B cell (primary cell): ENCODE measurements at regions not wholly inside any gene's neighbourhood (a gene's known extent, or its start where the extent isn't known, plus 50 kb on each side); places are given as distances from the start of the nearest gene placed in this dataset.
"Not testable (repeated sequence)": the region's sequence is repeated elsewhere in the genome, so short reads cannot be mapped to it uniquely, and the experiment has no call there.

Experiments used
- ATAC-seq: fragments of 200-7000 bp; cut with Tn5 transposase; one replicate; pipeline ENCODE4 v1.10.0; 2021; ENCODE audit warnings: low read depth, mild to moderate bottlenecking, moderate number of reproducible peaks, moderate library complexity
- CTCF ChIA-PET: fragments of 350-600 bp; sonication (Branson Sonifier 250); formaldehyde crosslinking; loops from one replicate; lab custom pipeline; 2021; ENCODE audit warnings: antibody characterized with exemption, inconsistent platforms; lab: Charles Lee
- POLR2A ChIA-PET: fragments of 350-600 bp; sonication (Branson Sonifier 250); formaldehyde crosslinking; loops from one replicate; lab custom pipeline; 2021; ENCODE audit warnings: antibody characterized with exemption; lab: Charles Lee
- DNase-seq: peaks from one replicate; pipeline ENCODE4 v3.0.0; 2013
- H2AFZ ChIP-seq: 2 replicates; pipeline ENCODE4 v1.6.1; 2012; ENCODE audit warnings: mild to moderate bottlenecking, low read depth, low read length; ENCODE audit not compliant: insufficient read depth, poor library complexity, severe bottlenecking
- H3K27ac ChIP-seq, 2 donors: 1 replicate in 1 of 2; 2 replicates in 1 of 2; pipeline ENCODE4 v1.5.1; 2012 to 2013; ENCODE audit warnings: low read length in 2 of 2, mild to moderate bottlenecking in 2 of 2, moderate library complexity in 1 of 2
- H3K27me3 ChIP-seq, 4 experiments: fragments of 200-600 bp in 1 of 4; sonication (generic) in 1 of 4; replicated peaks in 1 of 4; 1 replicate in 2 of 4; 2 replicates in 2 of 4; pipeline versions ENCODE4 v1.6.1 to v1.7.0; 2013 to 2016; ENCODE audit warnings: low read length in 3 of 4, mild to moderate bottlenecking in 2 of 4, mixed read lengths in 1 of 4, moderate library complexity in 1 of 4; ENCODE audit not compliant: insufficient read depth in 4 of 4, control insufficient read depth in 3 of 4; ENCODE audit errors: control extremely low read depth in 1 of 4
- H3K36me3 ChIP-seq, 2 experiments: replicated peaks in 1 of 2; 1 replicate in 1 of 2; 2 replicates in 1 of 2; pipeline versions ENCODE4 v1.6.1 to v1.7.1; 2013; ENCODE audit warnings: low read length in 1 of 2; ENCODE audit not compliant: insufficient read depth in 2 of 2, control insufficient read depth in 1 of 2; ENCODE audit errors: control extremely low read depth in 1 of 2, extremely low read depth in 1 of 2
- H3K4me1 ChIP-seq, 2 donors: fragments of 200-600 bp in 1 of 2; sonication (generic) in 1 of 2; 1 replicate in 1 of 2; 2 replicates in 1 of 2; pipeline versions ENCODE4 v1.5.1 to v1.6.1; 2013 to 2017; ENCODE audit warnings: low read length in 2 of 2; ENCODE audit not compliant: control insufficient read depth in 2 of 2, insufficient read depth in 2 of 2
- H3K4me2 ChIP-seq: replicated peaks from 2 replicates; pipeline ENCODE3; 2012; ENCODE audit warnings: mild to moderate bottlenecking, low read depth, low read length; ENCODE audit not compliant: poor library complexity, severe bottlenecking
- H3K4me3 ChIP-seq, 5 experiments: fragments of 200-600 bp in 1 of 5; sonication (generic) in 1 of 5; 1 replicate in 3 of 5; 2 replicates in 2 of 5; pipeline versions ENCODE4 v1.5.1 to v1.7.0; 2011 to 2016; ENCODE audit warnings: low read length in 4 of 5, mild to moderate bottlenecking in 4 of 5, low read depth in 2 of 5, control low read depth in 1 of 5, moderate library complexity in 1 of 5; ENCODE audit not compliant: insufficient read depth in 1 of 5; ENCODE audit errors: control extremely low read depth in 1 of 5, extremely low read depth in 1 of 5
- H3K79me2 ChIP-seq: fragments of 200-600 bp; sonication (generic); one replicate; pipeline ENCODE4 v1.6.0; 2016; ENCODE audit warnings: low read length; ENCODE audit not compliant: control insufficient read depth, insufficient read depth
- H3K9ac ChIP-seq: fragments of 200-600 bp; sonication (generic); 2 replicates; pipeline ENCODE4 v1.6.1; 2017; ENCODE audit warnings: mild to moderate bottlenecking, low read length, moderate library complexity
- H3K9me3 ChIP-seq, 3 donors: one replicate each; pipeline versions ENCODE4 v1.6.1 to v1.7.1; 2013; ENCODE audit warnings: low read length in 2 of 3; ENCODE audit not compliant: control insufficient read depth in 2 of 3, insufficient read depth in 1 of 3; ENCODE audit errors: control extremely low read depth in 1 of 3
- H4K20me1 ChIP-seq: 2 replicates; pipeline ENCODE4 v1.6.0; 2012; ENCODE audit warnings: mild to moderate bottlenecking, low read length; ENCODE audit not compliant: insufficient read depth, control insufficient read depth, poor library complexity, severe bottlenecking
- H3K27ac Mint-ChIP-seq: one replicate; pipeline ENCODE4 v1.8.0; 2021; ENCODE audit warnings: mixed read lengths
- H3K27me3 Mint-ChIP-seq: one replicate; pipeline ENCODE4 v1.8.0; 2021; ENCODE audit warnings: mixed read lengths
- H3K4me1 Mint-ChIP-seq: one replicate; pipeline ENCODE4 v1.8.0; 2021; ENCODE audit warnings: mixed read lengths
- H3K4me3 Mint-ChIP-seq: one replicate; pipeline ENCODE4 v1.8.0; 2021; ENCODE audit warnings: mixed read lengths
- H3K9me3 Mint-ChIP-seq: one replicate; pipeline ENCODE4 v1.8.0; 2022; ENCODE audit warnings: mixed read lengths; ENCODE audit not compliant: insufficient read depth
- EZH2 ChIP-seq: IDR thresholded peaks from 2 replicates; pipeline ENCODE4 v1.6.1; 2012; ENCODE audit warnings: borderline replicate concordance, low read depth, mild to moderate bottlenecking, moderate library complexity, low read length; ENCODE audit not compliant: insufficient read depth, poor library complexity, severe bottlenecking
- WGBS: methylation state at CpG from one replicate; pipeline ENCODE4 v1.1.5; 2013; ENCODE audit warnings: missing lambda C conversion rate; ENCODE audit not compliant: insufficient coverage; 5-methylcytosine and 5-hydroxymethylcytosine counted together
- intact Hi-C: fragments of 100-400 bp; cut with micrococcal nuclease; formaldehyde crosslinking; loops from one replicate; pipeline ENCODE4 v1.10.0; 2022
- TF ChIP-seq, protein P1 (sequence below): fragments of 200-600 bp; IDR thresholded peaks from one replicate; pipeline ENCODE4 v1.8.0; 2022; ENCODE audit warnings: antibody characterized with exemption, mild to moderate bottlenecking

DNA sequence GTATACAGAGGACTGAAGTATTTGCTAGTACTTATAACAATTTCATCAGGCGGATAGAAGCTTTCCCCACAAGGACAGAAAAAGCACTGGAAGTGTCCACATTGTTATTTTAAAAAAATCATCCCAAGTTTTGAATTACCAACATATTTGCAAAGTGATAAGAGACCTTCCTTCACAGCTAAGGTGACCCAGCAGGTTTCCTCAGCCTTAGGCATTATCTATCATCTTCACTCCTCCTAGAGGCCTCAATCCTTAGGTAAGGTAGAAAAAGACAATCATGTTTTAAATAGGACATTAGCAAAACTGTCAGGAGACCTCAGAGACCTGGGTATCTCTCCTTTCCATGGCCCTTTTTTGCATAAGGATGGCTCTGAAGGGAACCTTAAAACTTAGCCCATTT is 72.5 kb upstream of the CHD6 start:
- Histone ChIP-seq H3K9ac (no peak overlapping the region), H3K79me2 (no peaks in the 10 kb centered on the region), H3K27ac (no peak overlapping the region), H4K20me1 (no peaks in the 10 kb centered on the region), H3K27me3 (peaks cover 0 to 4% (median 2%) of the 10 kb centered on the region in 4 experiments), H3K4me3 (no peak overlapping the region), H3K9me3 (no peaks in the 10 kb centered on the region), H3K4me1 (peaks cover 8 to 17% of the 10 kb centered on the region in 2 donors), H2AFZ (no peak overlapping the region), H3K36me3 (no peaks in the 10 kb centered on the region), H3K4me2 (no peak overlapping the region)
- Mint-ChIP-seq H3K27me3 (peaks cover 19% of the 10 kb centered on the region), H3K4me3 (no peak overlapping the region), H3K4me1 (peaks cover 13% of the 10 kb centered on the region), H3K9me3 (no peaks in the 10 kb centered on the region), H3K27ac (no peak overlapping the region)
- TF ChIP-seq, protein P1, sequence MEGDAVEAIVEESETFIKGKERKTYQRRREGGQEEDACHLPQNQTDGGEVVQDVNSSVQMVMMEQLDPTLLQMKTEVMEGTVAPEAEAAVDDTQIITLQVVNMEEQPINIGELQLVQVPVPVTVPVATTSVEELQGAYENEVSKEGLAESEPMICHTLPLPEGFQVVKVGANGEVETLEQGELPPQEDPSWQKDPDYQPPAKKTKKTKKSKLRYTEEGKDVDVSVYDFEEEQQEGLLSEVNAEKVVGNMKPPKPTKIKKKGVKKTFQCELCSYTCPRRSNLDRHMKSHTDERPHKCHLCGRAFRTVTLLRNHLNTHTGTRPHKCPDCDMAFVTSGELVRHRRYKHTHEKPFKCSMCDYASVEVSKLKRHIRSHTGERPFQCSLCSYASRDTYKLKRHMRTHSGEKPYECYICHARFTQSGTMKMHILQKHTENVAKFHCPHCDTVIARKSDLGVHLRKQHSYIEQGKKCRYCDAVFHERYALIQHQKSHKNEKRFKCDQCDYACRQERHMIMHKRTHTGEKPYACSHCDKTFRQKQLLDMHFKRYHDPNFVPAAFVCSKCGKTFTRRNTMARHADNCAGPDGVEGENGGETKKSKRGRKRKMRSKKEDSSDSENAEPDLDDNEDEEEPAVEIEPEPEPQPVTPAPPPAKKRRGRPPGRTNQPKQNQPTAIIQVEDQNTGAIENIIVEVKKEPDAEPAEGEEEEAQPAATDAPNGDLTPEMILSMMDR = no peak
- no peak for TF ChIP-seq EZH2
- CTCF ChIA-PET = no interaction called here
- no peak for ATAC-seq
- intact Hi-C loops = loop anchor here (5.0 to 10.0 kb wide), 2 partner anchors 553 to 666 kb away; partner anchors contain the start of genes PLCG1 and TOP1
- DNase-seq = no peak
- POLR2A ChIA-PET = no interaction called here
- no CpG with 5 or more reads among the region's 1 CpG for whole genome bisulfite sequencing

DNA sequence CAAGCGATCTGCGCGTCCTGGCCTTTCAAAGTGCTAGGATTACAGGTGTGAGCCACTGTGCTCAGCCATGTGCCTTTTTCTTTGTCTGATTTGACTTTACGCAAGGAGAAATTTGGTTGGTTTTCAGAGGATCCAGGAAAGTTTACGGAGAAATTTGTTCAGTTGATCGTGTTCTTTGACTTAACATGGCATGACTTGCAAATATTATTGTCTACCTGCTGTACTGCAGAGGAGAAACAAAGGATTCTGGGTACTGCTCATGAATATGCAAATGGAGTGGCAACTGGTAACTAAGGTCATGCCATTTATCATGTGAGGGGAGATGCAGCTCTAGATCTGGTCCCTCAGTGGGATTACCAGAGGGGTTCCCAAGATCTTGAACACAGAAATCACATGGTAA is 68.8 kb upstream of the CHD6 start:
- WGBS = 98% methylated on average over 6 of the region's 6 CpGs
- DNase-seq = no peak
- Histone ChIP-seq H3K4me2 (no peak overlapping the region), H3K4me1 (no peaks in the 10 kb centered on the region), H3K9me3 (no peaks in the 10 kb centered on the region), H3K9ac (no peak overlapping the region), H3K27me3 (peaks cover 0 to 4% (median 2%) of the 10 kb centered on the region in 4 experiments), H3K27ac (no peak overlapping the region), H2AFZ (no peak overlapping the region), H3K79me2 (no peaks in the 10 kb centered on the region), H3K4me3 (no peak overlapping the region), H4K20me1 (no peaks in the 10 kb centered on the region), H3K36me3 (no peaks in the 10 kb centered on the region)
- no peak overlapping the region for H3K4me3 Mint-ChIP-seq
- ChIA-PET POLR2A (interaction anchor here (0.6 kb wide), 1 partner anchor 216 kb away, joined by 3 read pairs; no protein-coding TSS in a partner anchor), CTCF (no interaction called here)
- no peak overlapping the region for H3K27ac Mint-ChIP-seq
- ATAC-seq = no peak
- H3K9me3 Mint-ChIP-seq = no peaks in the 10 kb centered on the region
- peaks cover 22% of the 10 kb centered on the region for H3K27me3 Mint-ChIP-seq
- H3K4me1 Mint-ChIP-seq = no peaks in the 10 kb centered on the region
- intact Hi-C loops = no loop called here
- TF ChIP-seq, protein P1 = no peak
- TF ChIP-seq EZH2 = no peak

DNA sequence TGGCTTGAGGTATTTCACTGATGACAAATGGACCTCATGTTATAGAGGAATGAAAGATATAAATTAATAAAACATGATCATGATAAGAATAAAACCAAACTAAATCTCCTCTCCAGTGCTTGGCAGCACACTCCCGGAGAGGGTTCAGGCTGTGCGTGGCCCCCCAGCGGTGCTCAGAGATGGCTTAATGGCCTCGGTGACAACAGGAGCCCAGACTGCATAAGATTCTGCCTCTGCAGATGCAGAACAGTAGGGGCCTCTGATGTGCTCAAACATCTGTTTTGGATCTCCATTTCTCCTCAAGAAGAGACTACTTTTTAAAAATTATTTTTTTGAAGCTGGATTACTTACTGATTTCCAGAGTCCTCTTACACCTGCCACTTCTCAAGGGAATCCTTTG is 67.0 kb upstream of the CHD6 start:
- ATAC-seq, H3K36me3 ChIP-seq, H3K27ac ChIP-seq, CTCF ChIA-PET, H3K4me2 ChIP-seq, H4K20me1 ChIP-seq, H3K4me1 ChIP-seq, H3K79me2 ChIP-seq, DNase-seq, H3K4me1 Mint-ChIP-seq, H3K4me3 ChIP-seq, H3K9me3 Mint-ChIP-seq, intact Hi-C loops, H2AFZ ChIP-seq, POLR2A ChIA-PET, H3K9ac ChIP-seq, H3K27ac Mint-ChIP-seq, H3K27me3 ChIP-seq, H3K9me3 ChIP-seq, H3K4me3 Mint-ChIP-seq: not testable (repeated sequence)
- 91% methylated on average over 4 of the region's 4 CpGs for WGBS
- H3K27me3 Mint-ChIP-seq = peaks cover 22% of the 10 kb centered on the region
